Choroid plexus epithelial cell (primary cell): ENCODE measurements at regions not wholly inside any gene's neighbourhood (a gene's known extent, or its start where the extent isn't known, plus 50 kb on each side); places are given as distances from the start of the nearest gene placed in this dataset.
"Not testable (repeated sequence)": the region's sequence is repeated elsewhere in the genome, so short reads cannot be mapped to it uniquely, and the experiment has no call there.

Source experiments
- DNase-seq: peaks from one replicate; pipeline ENCODE4 v3.0.0-alpha.2; 2010; ENCODE audit warnings: low read depth
- H3K4me3 ChIP-seq: 2 replicates; pipeline ENCODE4 v1.5.1; 2011; ENCODE audit warnings: low read depth, mild to moderate bottlenecking, control low read depth, low read length, moderate library complexity
- TF ChIP-seq, protein P1 (sequence below): conservative IDR thresholded peaks from 2 replicates; pipeline ENCODE4 v1.5.1; 2011; ENCODE audit warnings: low read depth, mild to moderate bottlenecking, control low read depth, inconsistent platforms, low read length, moderate library complexity

- no peak for DNase-seq
- H3K4me3 ChIP-seq: no peak overlapping the region
- TF ChIP-seq, protein P1, sequence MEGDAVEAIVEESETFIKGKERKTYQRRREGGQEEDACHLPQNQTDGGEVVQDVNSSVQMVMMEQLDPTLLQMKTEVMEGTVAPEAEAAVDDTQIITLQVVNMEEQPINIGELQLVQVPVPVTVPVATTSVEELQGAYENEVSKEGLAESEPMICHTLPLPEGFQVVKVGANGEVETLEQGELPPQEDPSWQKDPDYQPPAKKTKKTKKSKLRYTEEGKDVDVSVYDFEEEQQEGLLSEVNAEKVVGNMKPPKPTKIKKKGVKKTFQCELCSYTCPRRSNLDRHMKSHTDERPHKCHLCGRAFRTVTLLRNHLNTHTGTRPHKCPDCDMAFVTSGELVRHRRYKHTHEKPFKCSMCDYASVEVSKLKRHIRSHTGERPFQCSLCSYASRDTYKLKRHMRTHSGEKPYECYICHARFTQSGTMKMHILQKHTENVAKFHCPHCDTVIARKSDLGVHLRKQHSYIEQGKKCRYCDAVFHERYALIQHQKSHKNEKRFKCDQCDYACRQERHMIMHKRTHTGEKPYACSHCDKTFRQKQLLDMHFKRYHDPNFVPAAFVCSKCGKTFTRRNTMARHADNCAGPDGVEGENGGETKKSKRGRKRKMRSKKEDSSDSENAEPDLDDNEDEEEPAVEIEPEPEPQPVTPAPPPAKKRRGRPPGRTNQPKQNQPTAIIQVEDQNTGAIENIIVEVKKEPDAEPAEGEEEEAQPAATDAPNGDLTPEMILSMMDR: no peak
Measured at GRCh38 chr5:167929841-167930240, 361.6 kb upstream of the WWC1 start.

DNA sequence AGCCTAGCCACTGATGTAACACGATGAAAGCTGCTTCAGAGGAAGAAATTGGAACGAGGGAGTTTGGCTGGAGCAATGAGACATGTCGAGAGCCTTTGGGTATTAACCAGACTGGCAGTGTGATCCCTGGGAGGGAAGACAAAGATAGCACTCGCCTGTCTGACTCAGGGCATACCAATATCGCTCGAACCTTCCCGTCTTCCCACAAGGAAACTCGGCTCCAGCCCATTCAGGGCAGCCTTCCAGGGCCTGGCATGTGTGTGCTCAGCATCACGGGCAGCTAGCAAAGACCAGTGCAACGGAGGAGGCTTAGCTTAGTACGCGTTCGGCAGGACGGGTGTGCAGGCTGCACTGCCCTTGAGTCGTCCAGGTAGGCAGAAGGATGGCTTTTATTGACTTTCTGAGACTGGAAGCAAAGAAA, 356.9 kb upstream of the WWC1 start:
- no peak for DNase-seq
- no peak overlapping the region for H3K4me3 ChIP-seq
- TF ChIP-seq, protein P1: no peak

GRCh38 chr5:167936022-167936421, 355.4 kb upstream of the WWC1 start:
- H3K4me3 ChIP-seq: no peak overlapping the region
- TF ChIP-seq, protein P1: no peak
- no peak for DNase-seq

DNA sequence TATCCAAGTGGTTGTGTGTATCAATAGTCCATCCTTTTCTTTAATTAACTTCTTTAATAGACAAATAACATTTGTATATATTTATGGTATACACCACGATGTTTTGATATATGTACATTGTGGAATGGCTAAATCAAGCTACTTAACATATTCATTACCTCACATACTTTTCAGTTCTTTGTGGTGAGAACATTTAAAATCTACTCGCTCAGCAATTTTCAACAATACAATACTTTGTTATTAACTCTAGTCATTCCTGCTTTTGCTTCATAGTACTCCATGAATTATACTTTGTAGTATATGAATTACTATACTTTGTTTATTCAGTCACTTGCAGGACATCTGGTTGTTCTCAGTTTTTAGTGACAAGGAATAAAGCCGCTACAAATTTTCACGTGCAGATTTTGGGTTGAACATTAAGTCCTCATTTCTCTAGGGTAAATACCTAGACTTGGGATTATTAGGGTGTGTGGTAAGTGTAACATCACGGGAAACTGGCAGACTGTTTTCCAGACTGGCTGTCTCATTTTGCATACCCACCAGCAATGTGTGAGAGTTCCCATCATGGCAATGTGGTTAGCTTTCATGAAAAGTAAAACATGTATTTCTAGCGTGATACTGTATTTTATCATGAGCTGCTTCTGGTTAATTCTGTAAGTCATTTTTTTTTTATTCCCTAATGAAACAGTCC, 354.4 kb upstream of the WWC1 start:
- H3K4me3 ChIP-seq: no peak overlapping the region
- no peak for DNase-seq
- TF ChIP-seq, protein P1: no peak

- no peak overlapping the region for H3K4me3 ChIP-seq
- TF ChIP-seq, protein P1: no peak
- no peak for DNase-seq
Measured at GRCh38 chr5:167937635-167937998, 353.8 kb upstream of the WWC1 start.

- DNase-seq: no peak
- H3K4me3 ChIP-seq: no peak overlapping the region
- TF ChIP-seq, protein P1: no peak
Measured at GRCh38 chr5:167939686-167940085, 351.8 kb upstream of the WWC1 start.

DNA sequence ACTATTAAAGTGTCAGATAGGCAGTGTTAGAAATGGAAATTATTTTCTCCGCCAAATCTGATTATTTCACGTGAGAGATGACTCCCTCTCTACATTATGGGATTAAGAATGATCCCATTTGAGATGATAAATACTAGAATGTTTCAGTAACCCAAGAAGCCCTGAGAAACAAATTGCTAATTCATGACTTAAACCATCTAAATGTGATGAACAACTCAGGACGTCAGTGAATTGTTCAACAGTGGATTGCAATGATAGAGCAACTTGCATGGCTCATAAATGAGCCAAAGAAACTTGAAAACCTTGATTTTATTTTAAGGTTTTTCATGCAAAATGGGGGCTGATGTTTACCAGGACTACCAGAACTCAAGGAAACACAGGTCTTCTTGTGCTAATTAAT, 350.5 kb upstream of the WWC1 start:
- TF ChIP-seq, protein P1: no peak
- no peak for DNase-seq
- H3K4me3 ChIP-seq: no peak overlapping the region

GRCh38 chr5:167941556-167941955, 349.9 kb upstream of the WWC1 start:
- H3K4me3 ChIP-seq, DNase-seq: not testable (repeated sequence)
